GM12891 (cell line): ENCODE measurements at regions not wholly inside any gene's neighbourhood (a gene's known extent, or its start where the extent isn't known, plus 50 kb on each side); places are given as distances from the start of the nearest gene placed in this dataset.

Experiments
- PAX5 ChIP-seq: IDR thresholded peaks from 2 replicates; pipeline ENCODE4 v1.6.1; 2011; ENCODE audit warnings: low read length, moderate library complexity, mild to moderate bottlenecking; ENCODE audit not compliant: insufficient read depth, severe bottlenecking
- POLR2A ChIP-seq: IDR thresholded peaks from 2 replicates; pipeline ENCODE4 v1.6.1; 2011; ENCODE audit warnings: low read depth, low read length, control low read depth
- POLR2AphosphoS5 ChIP-seq: IDR thresholded peaks from 2 replicates; pipeline ENCODE4 v1.6.1; 2011; ENCODE audit warnings: low read depth, low read length, control low read depth
- POU2F2 ChIP-seq: IDR thresholded peaks from 2 replicates; pipeline ENCODE4 v1.6.1; 2011; ENCODE audit warnings: low read depth, mild to moderate bottlenecking, control low read depth, low read length, moderate library complexity
- SPI1 ChIP-seq: IDR thresholded peaks from 2 replicates; pipeline ENCODE4 v1.6.1; 2011; ENCODE audit warnings: low read depth, low read length, control low read depth
- TAF1 ChIP-seq: IDR thresholded peaks from 2 replicates; pipeline ENCODE4 v1.6.1; 2011; ENCODE audit warnings: low read depth, low read length, control low read depth

DNA sequence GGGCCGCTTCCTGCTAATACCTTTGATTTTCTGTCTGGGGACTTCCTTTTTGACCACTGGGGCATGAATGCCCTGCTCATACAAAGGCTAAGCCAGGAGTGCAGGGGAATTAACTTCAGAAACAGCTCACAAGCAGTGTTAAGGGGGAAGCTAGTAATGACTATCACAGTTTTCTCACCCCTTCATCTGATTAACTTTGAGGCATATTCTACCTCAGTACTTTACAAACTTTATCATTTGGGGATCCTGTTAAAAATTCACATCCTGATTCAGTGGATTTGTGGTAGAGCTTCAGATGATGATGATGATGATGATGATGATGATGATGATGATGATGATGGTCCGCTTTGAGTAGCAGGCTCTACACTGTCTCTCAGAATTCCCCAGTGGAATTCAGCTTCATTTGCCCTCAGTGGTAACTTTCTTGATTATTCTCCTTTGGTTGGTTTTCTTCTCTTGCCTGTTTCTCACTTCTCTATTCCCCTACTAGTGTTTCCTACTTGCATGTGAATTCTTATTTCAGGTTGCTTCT, 78.4 kb upstream of the TMEM170B start:
- 0 out of 2 replicates have a peak, but pooled peaks have one; percentile 22 for TF ChIP-seq POLR2AphosphoS5
- 0 out of 2 replicates have a peak, but pooled peaks have one; percentile 39 for TF ChIP-seq POLR2A
- TF ChIP-seq SPI1 = peak; percentile 86
- peak; percentile 78 for TF ChIP-seq PAX5
- TF ChIP-seq TAF1 = no peak
- TF ChIP-seq POU2F2 = peak; percentile 54; the same call in 1 of the 2 replicates
